ENCODE measurements at regions not wholly inside any gene's neighbourhood (a gene's known extent, or its start where the extent isn't known, plus 50 kb on each side); places are given as distances from the start of the nearest gene placed in this dataset.
"Not testable (repeated sequence)": the region's sequence is repeated elsewhere in the genome, so short reads cannot be mapped to it uniquely, and the experiment has no call there.

DNA sequence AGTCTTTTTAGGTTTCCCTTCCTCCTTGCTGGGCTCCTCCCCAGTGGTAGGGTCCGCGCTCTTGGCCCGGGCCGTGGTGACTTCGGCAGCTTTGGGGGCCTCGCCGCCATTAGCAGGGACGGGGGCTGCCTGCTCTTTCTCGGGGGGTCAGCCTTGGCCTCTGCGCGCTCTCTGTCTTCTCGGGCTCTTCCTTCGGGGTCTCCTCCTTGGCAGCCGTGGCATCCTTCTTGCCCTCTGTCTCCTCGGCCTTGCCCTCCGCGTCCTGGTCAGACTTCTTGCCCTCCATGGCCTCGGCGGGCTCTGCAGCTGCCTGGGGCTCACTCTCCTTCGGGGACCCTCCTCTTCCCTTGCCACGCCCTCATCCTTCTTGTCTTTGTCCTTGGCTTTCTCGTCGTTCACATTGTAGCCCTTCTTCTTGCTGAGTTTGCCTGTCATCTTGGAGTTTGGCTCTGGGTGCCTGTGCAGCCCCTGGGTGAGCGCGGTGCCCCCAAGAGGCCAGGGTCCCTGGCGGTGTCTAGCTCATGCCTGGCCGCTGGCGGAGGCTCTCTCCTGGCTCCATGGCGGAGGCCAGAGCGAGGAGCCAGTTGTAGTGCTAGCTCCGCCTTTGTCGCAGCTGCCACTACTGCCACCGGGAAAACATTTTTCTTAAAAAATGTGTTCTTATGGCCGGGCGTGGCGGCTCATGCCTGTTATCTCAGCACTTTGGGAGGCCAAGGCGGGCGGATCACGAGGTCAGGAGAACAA, 283.0 kb upstream of the SGCG start:
- DNase-seq (ENCODE audit: low read depth): no peak

GRCh38 chr13:22900416-22900951, 280.3 kb upstream of the SGCG start:
- not testable (repeated sequence) for DNase-seq (ENCODE audit: low read depth)

DNA sequence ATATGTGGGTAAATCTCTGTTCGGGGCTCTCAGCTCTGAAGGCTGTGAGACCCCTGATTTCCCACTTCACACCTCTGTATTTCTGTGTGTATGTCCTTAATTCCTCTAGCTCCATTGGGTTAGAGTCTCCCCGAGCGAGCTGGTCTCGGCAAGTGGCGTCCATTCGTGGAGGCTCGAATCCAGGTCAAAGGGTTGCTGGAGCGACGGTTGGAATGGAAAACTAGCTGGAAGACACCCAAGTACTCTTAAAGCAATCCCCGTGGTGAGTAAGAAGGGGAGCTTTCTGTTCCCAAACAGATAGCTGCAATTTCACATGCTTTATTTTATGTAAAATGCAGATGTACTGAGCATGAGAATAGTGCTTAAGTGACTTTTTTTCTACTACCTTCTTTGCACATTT, 277.5 kb upstream of the SGCG start:
- no peak for DNase-seq (ENCODE audit: low read depth)

DNA sequence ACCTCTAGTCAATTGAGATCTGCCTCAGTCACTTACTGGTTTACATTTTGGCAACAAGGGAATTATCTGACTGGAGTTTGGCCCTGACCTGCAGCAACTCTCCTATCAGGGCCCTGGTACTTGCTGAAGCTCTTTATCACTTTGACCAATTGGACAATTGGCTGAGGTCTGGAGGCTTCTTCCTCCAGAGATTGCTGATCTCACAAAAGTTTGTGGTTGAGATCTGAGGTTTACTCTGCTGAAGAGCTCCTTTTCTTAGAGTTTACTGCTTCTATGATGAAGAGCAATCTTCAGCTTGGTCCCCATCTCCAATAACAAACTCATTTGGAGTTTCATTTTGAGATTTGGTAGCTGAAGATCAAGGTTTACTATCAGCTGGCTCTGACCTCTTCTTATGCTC, 276.9 kb upstream of the SGCG start:
- no peak for DNase-seq (ENCODE audit: low read depth)

DNA sequence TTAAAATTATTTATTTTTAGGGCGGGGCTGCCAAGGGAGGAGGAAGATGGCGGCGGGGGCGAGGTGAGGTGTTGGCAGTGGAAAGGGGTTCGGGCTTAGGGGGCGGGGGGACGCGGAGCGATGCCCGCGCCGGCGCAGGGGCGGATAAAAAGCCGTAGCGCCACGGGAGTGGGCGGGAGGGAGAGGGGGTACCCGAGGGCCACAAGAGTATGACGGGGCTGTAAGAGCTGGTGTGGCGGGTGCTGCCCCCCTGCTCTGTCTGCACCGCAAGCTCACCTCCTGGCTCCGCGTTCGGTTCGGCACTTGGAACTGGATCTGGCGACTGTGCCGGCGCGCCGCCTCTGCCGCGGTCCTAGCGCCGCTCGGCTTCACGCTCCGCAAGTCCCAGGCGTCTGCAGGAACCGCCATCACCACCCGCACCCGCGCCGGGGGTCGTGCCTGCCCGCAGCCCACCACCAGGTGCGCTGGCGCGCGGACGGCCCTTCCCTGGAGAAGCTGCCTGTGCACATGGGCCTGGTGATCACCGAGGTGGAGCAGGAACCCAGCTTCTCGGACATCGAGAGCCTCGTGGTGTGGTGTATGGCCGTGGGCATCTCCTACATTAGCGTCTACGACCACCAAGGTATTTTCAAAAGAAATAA, 265.2 kb upstream of the SGCG start:
- DNase-seq (ENCODE audit: low read depth): no peak

DNA sequence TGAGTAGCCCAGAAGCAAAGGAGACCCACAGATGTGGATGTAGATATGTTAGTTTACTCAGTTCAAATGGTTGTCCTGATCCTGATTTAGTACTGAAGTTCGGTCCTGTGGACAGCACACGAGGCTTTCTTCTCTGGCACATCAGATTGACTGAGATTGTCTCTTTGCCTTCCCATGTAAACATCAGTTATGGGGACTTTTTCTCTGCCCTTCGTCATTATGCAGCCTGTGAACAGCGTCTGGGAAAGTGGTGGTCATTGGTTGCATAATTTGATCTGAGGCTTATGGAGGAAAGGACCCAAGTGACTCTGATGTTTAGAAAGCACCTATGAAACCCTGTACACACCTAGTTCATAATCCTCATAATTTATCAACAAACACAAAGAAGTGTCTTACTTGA, 264.5 kb upstream of the SGCG start:
- not testable (repeated sequence) for DNase-seq (ENCODE audit: low read depth)

GRCh38 chr13:22925881-22926747, 254.7 kb upstream of the SGCG start:
- no peak for DNase-seq (ENCODE audit: low read depth)

- DNase-seq (ENCODE audit: low read depth): no peak
Observed at GRCh38 chr13:22926748-22927400, 253.9 kb upstream of the SGCG start.

GRCh38 chr13:22927845-22928244, 252.9 kb upstream of the SGCG start:
- not testable (repeated sequence) for DNase-seq (ENCODE audit: low read depth)

GRCh38 chr13:22929381-22930126, 251.2 kb upstream of the SGCG start:
- no peak for DNase-seq (ENCODE audit: low read depth)

DNA sequence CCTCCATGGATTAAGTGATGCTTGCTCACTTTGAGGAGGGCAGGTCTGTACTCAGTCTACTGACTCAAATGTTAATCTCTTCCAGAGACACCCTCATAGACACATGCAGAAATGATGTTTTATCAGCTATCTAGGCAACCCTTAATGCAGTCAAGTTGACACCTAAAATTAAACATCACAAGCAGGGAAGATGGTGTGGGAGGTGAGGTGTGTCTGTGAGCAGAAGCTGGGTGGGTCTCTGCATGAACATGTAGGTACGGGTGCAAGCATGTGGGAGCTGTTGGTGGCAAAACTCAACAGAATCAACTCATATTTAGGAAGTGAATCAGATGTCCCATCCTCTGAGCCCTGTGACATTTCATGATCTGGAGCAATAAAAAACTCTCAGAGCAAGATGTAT, 249.2 kb upstream of the SGCG start:
- no peak for DNase-seq (ENCODE audit: low read depth)

DNA sequence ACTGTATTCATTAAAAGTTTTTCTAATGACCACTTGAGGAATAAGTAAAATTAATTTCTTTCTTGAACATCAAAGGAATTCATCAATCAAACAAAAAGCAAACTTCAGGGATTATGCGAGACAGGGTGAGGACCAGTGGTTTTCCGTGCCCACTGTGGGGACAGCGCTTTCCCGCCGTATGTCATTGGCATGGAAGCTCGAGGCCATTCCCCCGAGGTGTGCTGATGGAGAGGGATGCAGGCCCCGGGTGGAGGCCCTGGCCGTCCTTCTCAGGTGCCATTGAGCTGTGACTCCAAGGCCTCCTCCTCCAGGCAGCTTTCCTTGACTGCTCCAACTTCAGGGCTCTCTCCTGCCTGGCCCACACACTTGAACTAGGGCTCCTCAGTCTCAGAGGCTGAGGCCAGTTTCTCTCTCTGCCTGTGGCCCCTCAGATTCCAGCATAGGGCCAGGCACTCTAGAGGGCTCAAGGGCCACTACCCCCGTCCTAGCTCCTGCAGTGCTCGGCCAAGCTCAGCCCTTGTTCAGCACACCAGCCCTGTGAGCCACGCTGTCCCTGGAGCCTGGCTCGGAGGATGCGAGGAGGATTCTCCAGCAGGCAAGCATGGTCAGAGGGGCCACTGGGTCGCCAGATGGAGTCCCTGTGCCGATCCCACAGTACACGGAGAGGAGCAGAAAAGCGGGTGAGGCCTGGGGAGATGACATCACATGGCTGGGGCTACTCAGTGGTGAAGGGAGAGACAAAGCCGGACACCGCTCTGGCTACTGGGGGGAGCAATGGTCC, 248.0 kb upstream of the SGCG start:
- DNase-seq (ENCODE audit: low read depth): not testable (repeated sequence)

GRCh38 chr13:22933571-22934181, 247.1 kb upstream of the SGCG start:
- DNase-seq (ENCODE audit: low read depth): no peak

DNA sequence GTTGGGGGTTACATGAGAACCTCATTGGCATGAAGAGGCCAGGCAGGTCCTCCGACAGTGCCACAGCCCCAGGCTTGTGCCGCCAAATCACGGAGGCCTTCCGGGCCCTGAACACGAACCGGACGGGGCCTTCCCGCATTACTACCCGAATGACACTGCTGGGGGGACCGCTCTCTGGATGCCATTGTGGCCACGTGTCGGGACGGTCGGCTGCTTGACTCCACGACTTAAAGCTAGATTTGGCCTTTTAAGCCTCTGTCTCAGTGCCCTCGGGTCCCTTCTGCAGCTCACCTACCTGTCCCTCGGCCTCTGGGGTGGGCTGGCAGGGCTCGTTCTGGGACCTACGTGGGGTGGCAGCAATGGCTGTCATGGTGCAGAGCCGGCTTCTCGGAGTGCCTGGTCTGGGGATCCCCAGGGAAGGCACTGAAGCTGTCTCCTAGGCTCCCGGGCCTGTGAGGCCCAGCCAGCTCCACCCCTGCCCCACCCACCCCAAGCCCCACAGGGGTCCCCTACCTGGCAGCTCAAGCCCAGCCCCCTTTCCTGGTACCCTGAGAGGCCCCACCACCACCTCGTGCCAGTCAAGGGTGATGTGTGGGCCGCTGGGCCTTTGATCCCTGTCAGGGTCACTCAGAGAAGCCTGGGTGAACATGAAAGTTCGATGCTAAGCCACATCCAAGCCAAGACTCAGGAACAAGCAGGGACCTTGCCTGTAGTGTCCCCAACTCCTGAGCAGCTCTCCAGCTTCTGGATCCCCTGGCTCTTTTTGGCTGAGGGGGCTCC, 245.8 kb upstream of the SGCG start:
- DNase-seq (ENCODE audit: low read depth): no peak

- no peak for DNase-seq (ENCODE audit: low read depth)
Observed at GRCh38 chr13:22936228-22936627, 244.6 kb upstream of the SGCG start.

GRCh38 chr13:22937241-22937640, 243.5 kb upstream of the SGCG start:
- no peak for DNase-seq (ENCODE audit: low read depth)

DNA sequence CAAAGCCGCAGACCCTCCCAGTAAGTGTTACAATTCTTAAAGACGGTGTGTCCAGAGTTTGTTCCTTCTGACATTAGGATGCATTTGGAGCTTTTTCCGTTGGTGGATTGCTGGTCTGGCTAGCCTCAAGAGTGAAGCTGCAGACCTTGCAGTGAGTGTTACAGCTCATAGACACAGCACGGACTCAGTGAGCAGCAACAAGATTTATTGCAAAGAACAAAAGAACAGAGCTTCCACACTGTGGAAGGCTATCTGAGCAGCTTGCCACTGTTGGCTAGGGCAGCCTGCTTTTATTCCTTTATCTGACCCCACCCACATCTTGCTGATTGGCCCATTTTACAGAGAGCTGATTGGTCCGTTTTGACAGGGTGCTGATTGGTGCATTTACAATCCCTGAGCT, 242.8 kb upstream of the SGCG start:
- DNase-seq (ENCODE audit: low read depth): no peak

GRCh38 chr13:22938576-22938975, 242.2 kb upstream of the SGCG start:
- DNase-seq (ENCODE audit: low read depth): no peak

DNA sequence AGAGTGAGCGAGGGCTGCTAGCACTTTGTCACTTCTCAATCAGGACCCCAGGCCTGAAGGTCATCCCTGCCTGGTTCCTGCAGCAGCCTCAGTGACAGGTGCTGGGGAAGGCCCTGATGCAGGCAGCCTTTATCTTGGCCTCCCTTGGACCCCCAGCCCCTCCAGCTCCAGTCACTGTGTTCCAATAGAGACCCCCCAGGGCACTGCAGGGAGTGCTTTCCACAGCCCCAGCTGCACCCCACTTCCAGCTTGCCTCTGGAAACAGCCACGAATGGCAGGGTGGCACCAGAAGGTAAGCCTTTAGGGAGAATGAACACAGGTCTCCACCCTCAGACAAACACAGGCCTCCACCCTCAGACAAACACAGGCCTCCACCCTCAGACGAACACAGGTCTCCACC, 241.6 kb upstream of the SGCG start:
- no peak for DNase-seq (ENCODE audit: low read depth)

Data from GM04503 (cell line).